NCI-H2196 treated with DMSO at 0.1 percent for 48 hours (cell line): ENCODE measurements at regions not wholly inside any gene's neighbourhood (a gene's known extent, or its start where the extent isn't known, plus 50 kb on each side); places are given as distances from the start of the nearest gene placed in this dataset.

Experiments
- DNase-seq: peaks from one replicate; lab custom pipeline; 2025; ENCODE audit not compliant: unreplicated experiment; lab: John Stamatoyannopoulos, UW

DNA sequence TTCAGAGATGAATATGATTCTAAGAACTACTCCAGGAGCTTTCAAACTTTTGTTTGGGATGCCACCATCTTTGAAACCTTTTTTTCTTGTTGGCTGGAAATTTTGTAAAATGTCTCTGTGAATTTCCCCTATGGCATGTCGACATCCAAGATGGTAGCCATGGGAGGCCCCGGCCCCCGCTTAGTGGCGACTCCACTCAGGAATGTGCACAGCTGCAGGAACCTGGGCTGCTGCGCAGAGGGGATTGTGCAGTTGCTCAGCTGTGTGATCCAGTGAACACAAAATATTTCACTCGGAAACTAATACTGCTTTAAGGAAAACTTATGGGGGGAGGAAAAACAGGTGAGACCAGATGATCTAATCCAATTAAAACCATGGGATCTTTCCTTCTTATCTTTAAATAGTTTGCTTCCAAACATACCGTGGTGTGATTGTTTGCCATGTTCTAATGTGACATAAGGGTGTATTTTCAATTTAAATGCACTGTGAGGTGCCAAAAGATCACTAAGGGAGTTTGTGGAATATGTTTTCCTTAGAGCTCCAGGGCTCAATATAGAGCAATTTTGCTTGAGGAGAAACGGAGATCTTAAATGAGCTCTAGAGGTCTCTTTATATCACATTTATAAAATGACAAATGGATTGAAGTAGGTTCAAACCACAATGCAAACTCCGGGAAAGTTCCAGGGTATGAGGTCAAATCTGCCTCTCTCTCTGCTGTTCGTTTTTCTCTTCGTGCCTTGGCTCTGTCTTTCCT lies 497.7 kb downstream of the FGF9 start:
- DNase-seq, result no peak

DNA sequence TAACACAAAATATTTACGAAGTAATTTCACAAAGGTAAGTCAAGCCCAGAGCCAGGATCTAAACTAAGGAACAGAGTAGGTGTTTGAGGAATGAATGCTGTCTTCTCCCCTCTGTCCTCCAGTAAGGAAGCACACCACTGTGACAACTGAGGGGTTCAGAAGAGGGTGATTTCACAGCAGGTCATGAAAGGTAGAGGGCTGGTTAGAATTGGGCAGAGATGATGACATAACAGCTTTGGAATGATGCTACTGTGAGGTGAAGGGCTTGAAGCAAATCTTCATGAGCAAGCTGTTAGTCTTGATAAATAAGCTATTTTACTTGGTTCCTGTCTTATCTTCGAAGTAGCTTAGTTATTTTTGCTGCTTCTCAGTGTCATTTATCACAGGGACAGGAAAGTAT lies 498.6 kb downstream of the FGF9 start:
- DNase-seq, result no peak

DNA sequence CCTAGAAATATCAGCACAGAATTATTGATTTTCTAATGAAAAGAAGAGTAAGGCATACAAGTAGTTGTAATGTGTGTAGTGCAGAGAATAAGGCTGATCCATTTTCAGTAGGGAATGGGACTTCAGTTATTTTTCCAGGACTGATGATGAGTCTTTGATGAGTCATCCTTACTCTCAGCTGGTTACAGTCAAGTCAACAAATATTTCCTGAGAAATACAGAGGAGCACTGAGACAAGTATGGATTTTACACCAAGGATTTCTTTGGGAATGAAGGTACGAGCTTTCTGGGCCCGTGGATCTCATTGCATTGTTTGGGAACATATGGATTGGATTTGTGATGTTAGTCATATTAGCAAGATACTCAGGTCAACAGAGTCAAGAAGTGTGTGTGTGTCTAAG lies 502.7 kb downstream of the FGF9 start:
- DNase-seq, result no peak

DNA sequence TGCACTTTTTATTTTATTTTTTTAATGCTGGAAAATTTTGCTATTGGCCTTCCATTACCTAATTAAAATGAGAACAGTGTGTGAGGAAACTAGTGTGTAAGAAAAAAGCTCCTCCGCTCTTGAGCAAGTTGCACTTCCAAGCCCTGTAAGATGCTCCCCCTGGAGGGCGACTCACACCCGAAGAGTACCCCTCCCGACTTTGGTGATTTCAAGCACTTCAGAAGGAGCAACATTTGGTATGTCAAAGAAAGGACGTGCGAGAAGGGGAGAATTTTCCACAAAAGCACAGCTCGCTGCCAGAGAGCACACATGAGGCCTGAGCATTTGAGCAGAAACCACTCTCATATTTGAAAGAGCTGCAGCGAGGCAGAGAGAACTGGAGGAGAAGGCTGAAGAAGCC lies 504.4 kb downstream of the FGF9 start:
- no peak for DNase-seq

DNA sequence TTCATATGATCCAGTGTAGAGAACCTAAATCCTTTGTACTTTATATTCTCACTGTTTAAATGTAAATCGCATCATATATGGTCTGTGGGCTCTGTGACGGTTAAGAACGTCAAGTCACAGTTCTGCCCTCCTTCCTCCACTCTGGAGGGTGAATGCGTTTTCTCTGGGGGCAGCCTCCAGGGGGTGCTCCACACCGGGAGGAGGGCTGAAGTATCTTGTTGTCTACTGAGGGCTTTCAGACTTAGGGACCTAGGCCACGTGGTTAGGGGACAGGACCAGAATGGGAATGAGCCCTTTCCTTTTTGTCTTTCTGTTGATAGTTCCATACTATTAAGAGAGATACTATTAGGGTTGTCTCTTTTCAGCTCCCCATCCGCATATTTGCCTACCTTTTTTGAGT lies 504.9 kb downstream of the FGF9 start:
- no peak for DNase-seq

GRCh38 chr13:22176968-22177520 lies 506.2 kb downstream of the FGF9 start:
- peak; percentile 6 for DNase-seq

DNA sequence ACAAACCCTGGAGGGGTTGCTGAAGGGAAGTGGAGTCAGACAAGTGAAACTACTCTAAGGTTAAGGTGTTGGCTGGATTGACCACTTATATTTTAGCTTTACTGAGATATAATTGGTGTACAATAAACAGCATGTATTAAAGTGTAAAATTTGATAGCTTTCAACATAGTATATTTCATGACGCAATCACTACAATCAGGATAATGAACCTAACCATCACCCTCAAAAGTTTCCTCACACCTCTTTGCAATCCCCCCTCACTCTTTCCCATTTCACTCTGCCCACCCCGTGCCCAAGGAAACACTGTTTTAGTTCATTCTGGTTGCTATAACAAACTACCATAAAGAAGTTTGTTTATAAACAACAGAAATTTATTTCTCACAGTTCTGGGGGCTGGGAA lies 508.0 kb downstream of the FGF9 start:
- no peak for DNase-seq

DNA sequence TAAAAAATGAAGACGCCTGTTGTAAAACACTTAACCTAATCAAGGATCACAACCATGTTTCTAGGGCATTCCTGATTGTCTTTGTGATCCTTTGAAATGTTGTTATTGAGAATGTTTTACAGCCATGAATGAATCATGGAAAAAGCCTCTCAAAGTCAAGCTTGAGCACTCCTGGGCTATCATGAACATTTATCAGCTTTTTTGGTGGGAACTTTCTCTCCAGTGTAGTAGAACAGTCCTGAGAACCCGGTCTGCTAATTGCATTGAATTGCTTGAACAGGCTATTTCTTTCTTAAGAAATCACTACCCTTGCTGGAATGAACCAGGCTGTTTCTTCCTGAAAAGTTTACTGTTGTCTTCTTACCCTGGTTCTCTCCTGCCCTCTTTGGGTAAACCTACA lies 516.5 kb downstream of the FGF9 start:
- no peak for DNase-seq

GRCh38 chr13:22189176-22190048 lies 518.5 kb downstream of the FGF9 start:
- DNase-seq, result no peak

- no peak for DNase-seq
These were observed 522.2 kb downstream of the FGF9 start for GRCh38 chr13:22193070-22193469.

GRCh38 chr13:22194106-22194805 lies 523.4 kb downstream of the FGF9 start:
- no peak for DNase-seq

GRCh38 chr13:22195726-22196125 lies 524.9 kb downstream of the FGF9 start:
- no peak for DNase-seq

GRCh38 chr13:22196777-22197176 lies 525.9 kb downstream of the FGF9 start:
- no peak for DNase-seq

- no peak for DNase-seq
These were observed 527.1 kb downstream of the FGF9 start for GRCh38 chr13:22198001-22198400.

DNA sequence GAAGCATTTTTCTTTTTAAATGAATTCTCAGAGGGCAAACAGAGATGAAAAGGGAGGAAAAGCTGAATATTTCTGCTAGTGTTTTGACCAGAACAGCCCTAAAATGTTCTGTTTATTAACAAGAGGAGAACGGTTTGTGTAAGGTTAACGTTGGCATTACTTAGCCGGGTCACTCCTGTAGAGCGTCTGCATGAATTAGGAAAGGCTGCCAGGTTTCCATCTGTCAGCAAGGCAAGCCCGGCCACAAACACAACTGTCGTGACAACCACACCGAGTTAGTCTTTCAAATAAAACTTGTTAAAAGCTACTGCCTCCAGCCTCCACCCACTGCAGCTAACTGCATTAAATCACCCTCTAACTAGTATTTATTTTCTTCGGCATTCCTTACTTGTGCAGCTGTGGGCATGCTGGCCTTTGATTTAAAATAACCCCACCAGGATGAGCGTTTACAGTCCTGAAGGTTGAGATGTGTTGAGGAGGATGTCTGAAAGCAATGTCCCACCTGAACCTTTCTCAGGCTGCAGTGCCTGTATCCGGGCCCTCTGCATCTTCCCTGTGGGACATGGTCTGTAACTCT lies 527.9 kb downstream of the FGF9 start:
- no peak for DNase-seq

- DNase-seq, result no peak
These were observed 529.6 kb downstream of the FGF9 start for GRCh38 chr13:22200440-22200839.

DNA sequence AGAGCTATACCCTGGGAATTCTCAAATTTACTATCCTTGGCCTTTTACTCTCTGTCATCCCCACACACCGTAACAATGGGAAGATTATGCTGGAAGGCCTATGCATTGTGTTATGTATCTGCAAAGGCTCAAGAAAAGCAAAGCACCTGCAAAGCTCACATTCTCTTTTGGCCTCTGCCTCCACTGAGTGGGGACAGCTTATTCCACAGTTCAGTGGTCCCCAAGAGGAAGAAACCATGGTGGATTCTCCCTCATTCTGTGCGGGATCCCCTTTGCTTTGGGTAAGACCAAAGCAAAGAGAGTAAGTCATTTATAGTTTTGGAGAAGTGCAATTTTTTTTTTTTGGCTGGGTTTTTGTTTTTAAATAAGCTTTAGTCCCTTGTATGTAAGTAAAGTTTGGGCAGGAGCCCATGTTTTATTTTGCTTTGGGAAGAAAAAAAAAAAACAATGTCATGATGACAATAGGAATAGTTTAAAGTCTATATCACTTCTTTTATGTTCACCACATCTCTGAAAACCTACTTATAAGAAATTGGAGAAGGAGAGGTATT lies 530.6 kb downstream of the FGF9 start:
- no peak for DNase-seq

GRCh38 chr13:22210134-22210930 lies 539.5 kb downstream of the FGF9 start:
- DNase-seq, result no peak

GRCh38 chr13:22211876-22212275 lies 541.0 kb downstream of the FGF9 start:
- DNase-seq, result no peak

- no peak for DNase-seq
These were observed 541.7 kb downstream of the FGF9 start for GRCh38 chr13:22212576-22212975.
